ENCODE measurements at regions not wholly inside any gene's neighbourhood (a gene's known extent, or its start where the extent isn't known, plus 50 kb on each side); places are given as distances from the start of the nearest gene placed in this dataset.
"Not testable (repeated sequence)": the region's sequence is repeated elsewhere in the genome, so short reads cannot be mapped to it uniquely, and the experiment has no call there.

- Histone ChIP-seq H4K20me1 (no peaks in the 10 kb centered on the region), H3K27me3 (no peaks in the 10 kb centered on the region), H3K36me3 (no peaks in the 10 kb centered on the region), H3K9ac (no peak overlapping the region), H3K9me3 (replicated peaks in 1 of 11) (no peaks in the 10 kb centered on the region), H3K4me3 (no peak overlapping the region), H3K4me2 (peak overlapping the region in 2 of 11 experiments; percentile 14 to 20; a peak in 3 of 22 replicates), H3K27ac (no peak overlapping the region), H3K4me1 (peaks cover 13 to 35% (median 28%) of the 10 kb centered on the region in 10 experiments)
- TF ChIP-seq Cebpa-rat (IDR thresholded peaks at IDR 0.05): no peak
Measured at GRCh38 chr15:23857028-23857641, 170.0 kb upstream of the NDN start.

DNA sequence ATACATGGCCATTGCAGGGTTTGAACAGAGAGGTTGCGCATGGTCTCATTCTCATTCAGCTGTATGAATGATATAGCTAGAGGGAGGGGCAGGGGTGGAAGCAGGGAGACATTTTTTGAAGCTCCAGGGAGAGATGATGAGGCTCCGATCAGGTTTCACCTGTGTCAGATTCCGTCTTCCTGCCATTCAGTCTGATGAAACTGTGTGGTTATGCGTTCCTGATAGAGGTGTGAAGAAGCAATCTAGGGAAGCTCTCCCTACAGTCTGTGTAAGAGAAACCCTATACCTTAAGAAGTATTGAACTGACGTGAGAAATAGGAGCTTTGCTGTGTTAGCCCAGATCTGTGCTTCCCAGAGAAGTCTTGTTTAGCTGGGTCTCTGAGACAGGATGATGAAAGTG lies 171.9 kb upstream of the NDN start:
- no peak for TF ChIP-seq Cebpa-rat (IDR thresholded peaks at IDR 0.05)
- no peaks in the 10 kb centered on the region for H3K9me3 ChIP-seq (replicated peaks in 1 of 11)

DNA sequence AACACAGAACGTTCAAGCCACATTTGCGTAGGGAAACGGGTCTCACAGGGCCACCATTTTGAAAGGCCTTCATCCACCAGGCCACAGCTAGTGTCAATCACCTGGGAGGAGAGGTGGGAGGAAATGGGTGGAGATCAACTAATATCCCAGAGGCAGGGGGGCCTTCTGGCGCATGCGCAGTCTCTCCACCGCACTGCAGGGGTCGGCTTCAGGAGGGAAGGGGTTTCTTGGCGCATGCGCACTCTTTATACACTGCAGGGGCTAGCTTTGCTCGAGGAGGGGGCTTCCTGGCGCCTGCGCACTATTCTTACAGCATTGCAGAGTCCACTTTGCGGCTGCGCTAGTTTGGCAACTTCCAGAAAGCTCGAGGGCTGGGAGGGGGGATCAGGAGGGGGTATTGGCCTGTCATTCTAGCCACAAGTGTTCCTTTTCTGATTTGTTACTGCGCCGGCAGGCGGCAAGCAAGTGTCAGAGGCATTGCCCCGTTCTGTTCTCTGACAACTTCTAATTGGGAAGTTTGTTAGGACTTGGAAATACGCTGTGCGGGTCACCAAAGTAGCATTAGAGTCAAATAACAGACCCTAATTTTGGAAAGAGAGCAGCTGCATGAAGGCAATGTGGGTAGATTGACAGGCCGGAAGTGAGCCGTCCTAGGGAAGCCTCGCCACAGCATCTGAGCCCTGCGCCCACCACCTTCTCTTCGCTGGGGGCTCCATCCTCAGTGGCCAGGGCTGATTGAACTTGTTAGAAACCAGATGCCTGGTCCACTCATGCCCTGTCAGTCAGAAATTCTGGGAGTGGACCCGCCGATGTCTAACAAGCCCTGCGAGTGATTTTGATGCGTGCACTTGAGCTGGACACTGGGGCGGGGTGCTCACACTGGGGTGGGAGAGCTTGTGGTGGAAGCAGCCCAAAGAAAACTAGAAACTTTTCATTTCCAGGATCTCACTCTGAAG lies 173.5 kb upstream of the NDN start:
- Histone ChIP-seq H3K9me3 (replicated peaks in 1 of 11) (no peaks in the 10 kb centered on the region), H3K4me3 (no peak overlapping the region), H3K27me3 (no peaks in the 10 kb centered on the region), H3K36me3 (no peaks in the 10 kb centered on the region), H3K9ac (no peak overlapping the region), H3K4me1 (peaks cover 0 to 12% (median 4%) of the 10 kb centered on the region in 10 experiments; a peak in 16 of 20 replicates), H3K27ac (no peak overlapping the region), H3K4me2 (no peak overlapping the region), H4K20me1 (no peaks in the 10 kb centered on the region)
- TF ChIP-seq Cebpa-rat (IDR thresholded peaks at IDR 0.05): no peak

More for the DNA sequence above, 171.9 kb upstream of the NDN start:
- Histone ChIP-seq H3K27me3 (no peaks in the 10 kb centered on the region), H3K4me1 (peaks cover 13 to 28% (median 20%) of the 10 kb centered on the region in 10 experiments), H4K20me1 (no peaks in the 10 kb centered on the region), H3K4me2 (no peak overlapping the region), H3K27ac (no peak overlapping the region), H3K9ac (no peak overlapping the region), H3K36me3 (no peaks in the 10 kb centered on the region), H3K4me3 (no peak overlapping the region)

DNA sequence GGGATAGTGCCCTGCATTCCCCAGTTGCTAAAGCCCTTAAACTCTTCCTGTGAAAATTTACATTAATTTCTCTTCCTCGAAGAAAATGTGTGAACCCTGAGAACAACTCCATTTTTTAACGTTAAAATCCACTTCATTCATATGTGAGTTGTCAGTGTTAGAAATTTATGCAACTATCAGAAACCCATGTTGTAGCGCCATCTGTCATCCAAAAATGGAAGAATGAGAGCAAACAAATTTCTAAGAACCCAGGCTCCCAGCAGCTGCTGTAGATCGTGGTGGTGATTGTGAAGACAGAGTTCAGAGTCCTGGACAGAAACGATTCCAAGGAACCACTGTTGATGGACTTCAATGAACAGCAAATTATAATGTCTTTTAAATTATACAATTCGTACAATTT lies 179.7 kb upstream of the NDN start:
- no peaks in the 10 kb centered on the region for H3K36me3 ChIP-seq
- TF ChIP-seq Cebpa-rat (IDR thresholded peaks at IDR 0.05): no peak

GRCh38 chr15:23869396-23869795 lies 182.3 kb upstream of the NDN start:
- Histone ChIP-seq H3K9me3 (replicated peaks in 1 of 11) (peaks cover 0 to 15% (median 6%) of the 10 kb centered on the region in 11 experiments; a peak in 10 of 22 replicates), H3K27me3 (no peaks in the 10 kb centered on the region), H3K36me3 (no peaks in the 10 kb centered on the region), H3K4me1 (no peaks in the 10 kb centered on the region; a peak in 1 of 20 replicates), H3K27ac (no peak overlapping the region), H3K4me3 (peak overlapping the region in 4 of 10 experiments; percentile 15 to 43 (median 36); a peak in 6 of 20 replicates), H3K9ac (peak overlapping the region in 3 of 11 experiments; percentile 22 to 53 (median 27); a peak in 4 of 22 replicates), H3K4me2 (peak overlapping the region; percentile 51 to 78 (median 58)), H4K20me1 (no peaks in the 10 kb centered on the region)
- no peak for TF ChIP-seq Cebpa-rat (IDR thresholded peaks at IDR 0.05)

More for the DNA sequence above, 179.7 kb upstream of the NDN start:
- Histone ChIP-seq H3K27me3 (no peaks in the 10 kb centered on the region), H3K4me2 (no peak overlapping the region), H3K4me1 (no peaks in the 10 kb centered on the region; a peak in 1 of 20 replicates), H3K9ac (no peak overlapping the region), H3K4me3 (no peak overlapping the region), H3K9me3 (replicated peaks in 1 of 11) (no peaks in the 10 kb centered on the region), H4K20me1 (no peaks in the 10 kb centered on the region), H3K27ac (no peak overlapping the region)

GRCh38 chr15:23873613-23874012 lies 186.5 kb upstream of the NDN start:
- not testable (repeated sequence) for H3K36me3 ChIP-seq
- H3K9me3 ChIP-seq (replicated peaks in 1 of 11): peaks cover 0 to 15% (median 6%) of the 10 kb centered on the region in 11 experiments; a peak in 10 of 22 replicates

DNA sequence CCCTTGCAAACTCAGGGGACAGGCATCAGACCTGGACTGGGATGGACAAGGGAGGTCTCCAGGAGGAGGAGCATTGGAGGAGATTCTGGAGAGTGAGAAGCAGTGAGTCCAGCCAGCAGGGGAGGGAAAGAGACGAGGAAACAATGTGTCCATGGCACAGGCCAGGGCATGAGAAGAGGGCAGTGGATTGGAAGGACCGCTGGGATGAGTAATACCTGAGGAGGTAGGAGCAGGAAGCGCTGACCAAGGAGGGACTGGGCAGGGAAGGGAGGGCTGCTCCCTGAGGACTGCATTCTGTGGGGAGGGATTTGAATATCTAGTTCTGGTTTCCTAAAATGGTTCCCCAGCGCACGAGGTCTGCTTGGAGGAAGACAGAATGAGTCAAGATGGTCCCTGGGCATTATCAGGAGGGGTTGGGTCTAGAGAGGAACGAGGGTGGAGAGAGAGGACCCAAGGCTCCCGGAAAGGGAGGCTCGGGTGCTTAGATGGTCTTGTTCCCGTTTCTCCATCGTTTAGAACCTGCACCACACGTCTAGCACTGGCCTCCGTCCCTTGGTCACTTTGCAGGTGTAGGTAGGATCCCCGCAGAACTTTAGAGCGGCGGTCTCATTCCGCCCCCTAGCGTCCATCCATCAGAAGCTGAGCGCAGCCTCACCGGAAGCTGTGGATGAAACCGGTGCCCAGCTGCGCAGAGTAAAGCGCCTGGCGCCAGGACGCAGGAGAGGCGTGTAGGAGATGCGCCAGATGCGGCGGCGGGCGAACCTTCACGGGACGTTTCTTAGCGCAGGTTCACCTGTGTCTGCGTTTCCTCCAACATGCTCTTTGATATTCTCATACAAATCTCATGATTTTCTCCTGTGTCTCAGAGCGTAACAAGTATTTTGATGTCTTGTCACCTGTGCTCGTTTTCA lies 190.7 kb upstream of the NDN start:
- Histone ChIP-seq H3K9me3 (replicated peaks in 1 of 11) (peaks cover 0 to 24% (median 14%) of the 10 kb centered on the region in 11 experiments; a peak in 15 of 22 replicates), H3K27me3 (no peaks in the 10 kb centered on the region), H4K20me1 (no peaks in the 10 kb centered on the region), H3K4me2 (peak overlapping the region; percentile 11 to 58 (median 41); a peak in 20 of 22 replicates), H3K36me3 (no peaks in the 10 kb centered on the region), H3K27ac (no peak overlapping the region), H3K9ac (no peak overlapping the region), H3K4me3 (no peak overlapping the region), H3K4me1 (peaks cover 0 to 6% (median 0%) of the 10 kb centered on the region in 10 experiments; a peak in 1 of 20 replicates)
- TF ChIP-seq Cebpa-rat (IDR thresholded peaks at IDR 0.05): no peak

More at GRCh38 chr15:23873613-23874012, 186.5 kb upstream of the NDN start:
- not testable (repeated sequence) for H3K4me3 ChIP-seq, H4K20me1 ChIP-seq, H3K27ac ChIP-seq, H3K9ac ChIP-seq, H3K4me2 ChIP-seq, H3K4me1 ChIP-seq, H3K27me3 ChIP-seq

GRCh38 chr15:23881291-23881690 lies 194.2 kb upstream of the NDN start:
- no peaks in the 10 kb centered on the region for H4K20me1 ChIP-seq
- H3K4me2 ChIP-seq: no peak overlapping the region
- no peak overlapping the region for H3K4me3 ChIP-seq
- H3K36me3 ChIP-seq: no peaks in the 10 kb centered on the region
- H3K9me3 ChIP-seq (replicated peaks in 1 of 11): peaks cover 0 to 12% (median 7%) of the 10 kb centered on the region in 11 experiments; a peak in 12 of 22 replicates
- no peak overlapping the region for H3K9ac ChIP-seq
- H3K27ac ChIP-seq: no peak overlapping the region
- peaks cover 0 to 6% (median 0%) of the 10 kb centered on the region in 10 experiments; a peak in 2 of 20 replicates for H3K4me1 ChIP-seq
- H3K27me3 ChIP-seq: no peaks in the 10 kb centered on the region
- no peak for TF ChIP-seq Cebpa-rat (IDR thresholded peaks at IDR 0.05)
